Naive B cell (primary cell): ENCODE measurements at regions not wholly inside any gene's neighbourhood (a gene's known extent, or its start where the extent isn't known, plus 50 kb on each side); places are given as distances from the start of the nearest gene placed in this dataset.

Source experiments
- ATAC-seq, 2 donors: fragments of 150-1000 bp; cut with Tn5 transposase; 2 replicates each; pipeline ENCODE4 v1.10.0; 2021; ENCODE audit warnings: low read depth in 2 of 2, mild to moderate bottlenecking in 2 of 2, moderate library complexity in 2 of 2
- DNase-seq: peaks from one replicate; pipeline ENCODE4 v3.0.0; 2022
- H3K27ac Mint-ChIP-seq, 6 donors: one replicate each; pipeline ENCODE4 v1.8.0; 2020 to 2022; ENCODE audit warnings: mild to moderate bottlenecking in 6 of 6, mixed read lengths in 6 of 6, moderate library complexity in 5 of 6, inconsistent platforms in 2 of 6
- H3K27me3 Mint-ChIP-seq, 3 donors: one replicate each; pipeline ENCODE4 v1.8.0; 2021 to 2022; ENCODE audit warnings: mixed read lengths in 3 of 3, mild to moderate bottlenecking in 1 of 3
- H3K36me3 Mint-ChIP-seq, 2 donors: one replicate each; pipeline ENCODE4 v1.8.0; 2020 to 2022; ENCODE audit warnings: mixed read lengths in 2 of 2, inconsistent platforms in 1 of 2, mild to moderate bottlenecking in 1 of 2
- H3K4me1 Mint-ChIP-seq, 3 donors: one replicate each; pipeline ENCODE4 v1.8.0; 2020 to 2022; ENCODE audit warnings: mixed read lengths in 3 of 3, inconsistent platforms in 1 of 3, mild to moderate bottlenecking in 1 of 3, moderate library complexity in 1 of 3
- H3K4me3 Mint-ChIP-seq, 8 donors: one replicate each; pipeline ENCODE4 v1.8.0; 2020 to 2022; ENCODE audit warnings: mild to moderate bottlenecking in 8 of 8, mixed read lengths in 8 of 8, moderate library complexity in 8 of 8, inconsistent platforms in 2 of 8
- H3K9me3 Mint-ChIP-seq, 7 donors: one replicate each; pipeline ENCODE4 v1.8.0; 2020 to 2022; ENCODE audit warnings: mixed read lengths in 7 of 7, mild to moderate bottlenecking in 5 of 7, inconsistent platforms in 2 of 7, moderate library complexity in 1 of 7

GRCh38 chr3:73705792-73706191, 81.1 kb upstream of the PDZRN3 start:
- ATAC-seq (no peak), DNase-seq (no peak)
- H3K27me3 Mint-ChIP-seq = no peaks in the 10 kb centered on the region
- H3K27ac Mint-ChIP-seq = no peak overlapping the region
- H3K4me3 Mint-ChIP-seq = no peak overlapping the region
- H3K36me3 Mint-ChIP-seq = no peaks in the 10 kb centered on the region
- H3K9me3 Mint-ChIP-seq = peaks cover 0 to 5% (median 2%) of the 10 kb centered on the region in 7 donors
- H3K4me1 Mint-ChIP-seq = no peaks in the 10 kb centered on the region

DNA sequence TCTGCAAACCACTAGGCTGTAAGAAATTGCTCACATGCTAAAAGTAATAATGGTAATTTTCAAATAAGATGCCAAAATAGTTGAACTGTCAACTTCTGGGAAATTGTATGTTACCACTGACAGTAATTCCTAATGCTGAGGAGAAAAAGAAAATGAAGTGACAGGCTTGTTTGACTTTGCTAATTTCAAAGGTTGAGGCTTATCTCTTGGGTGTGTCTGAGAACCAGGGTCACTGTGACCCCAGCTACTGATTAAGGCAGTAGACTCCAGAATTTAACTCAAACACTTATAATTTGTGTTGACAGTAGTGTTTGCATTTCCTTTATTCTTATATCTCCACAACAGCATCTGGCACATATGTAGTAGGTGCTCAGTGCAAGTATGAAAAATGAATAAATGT, 74.6 kb upstream of the PDZRN3 start:
- DNase-seq = no peak
- Mint-ChIP-seq H3K27ac (no peak overlapping the region), H3K4me1 (no peaks in the 10 kb centered on the region), H3K36me3 (no peaks in the 10 kb centered on the region), H3K4me3 (no peak overlapping the region), H3K9me3 (peaks cover 0 to 5% (median 0%) of the 10 kb centered on the region in 7 donors), H3K27me3 (no peaks in the 10 kb centered on the region)
- no peak for ATAC-seq

- no peaks in the 10 kb centered on the region for H3K27me3 Mint-ChIP-seq
- H3K4me3 Mint-ChIP-seq = no peak overlapping the region
- no peak for DNase-seq
- no peaks in the 10 kb centered on the region for H3K4me1 Mint-ChIP-seq
- H3K36me3 Mint-ChIP-seq = no peaks in the 10 kb centered on the region
- ATAC-seq = no peak
- no peak overlapping the region for H3K27ac Mint-ChIP-seq
- H3K9me3 Mint-ChIP-seq = peaks cover 0 to 6% (median 3%) of the 10 kb centered on the region in 7 donors
Observed at GRCh38 chr3:73697020-73697419, 72.3 kb upstream of the PDZRN3 start.

GRCh38 chr3:73695841-73696240, 71.1 kb upstream of the PDZRN3 start:
- ATAC-seq = no peak

GRCh38 chr3:73694983-73695757, 70.4 kb upstream of the PDZRN3 start:
- Mint-ChIP-seq H3K9me3 (peaks cover 0 to 6% (median 3%) of the 10 kb centered on the region in 7 donors), H3K27ac (no peak overlapping the region), H3K4me1 (no peaks in the 10 kb centered on the region), H3K4me3 (no peak overlapping the region), H3K36me3 (no peaks in the 10 kb centered on the region), H3K27me3 (no peaks in the 10 kb centered on the region)
- ATAC-seq (no peak), DNase-seq (no peak)

More at GRCh38 chr3:73695841-73696240, 71.1 kb upstream of the PDZRN3 start:
- H3K27me3 Mint-ChIP-seq = no peaks in the 10 kb centered on the region
- H3K36me3 Mint-ChIP-seq = no peaks in the 10 kb centered on the region
- H3K4me1 Mint-ChIP-seq = no peaks in the 10 kb centered on the region
- DNase-seq = no peak
- no peak overlapping the region for H3K27ac Mint-ChIP-seq
- H3K9me3 Mint-ChIP-seq = peaks cover 0 to 6% (median 3%) of the 10 kb centered on the region in 7 donors
- no peak overlapping the region for H3K4me3 Mint-ChIP-seq

DNA sequence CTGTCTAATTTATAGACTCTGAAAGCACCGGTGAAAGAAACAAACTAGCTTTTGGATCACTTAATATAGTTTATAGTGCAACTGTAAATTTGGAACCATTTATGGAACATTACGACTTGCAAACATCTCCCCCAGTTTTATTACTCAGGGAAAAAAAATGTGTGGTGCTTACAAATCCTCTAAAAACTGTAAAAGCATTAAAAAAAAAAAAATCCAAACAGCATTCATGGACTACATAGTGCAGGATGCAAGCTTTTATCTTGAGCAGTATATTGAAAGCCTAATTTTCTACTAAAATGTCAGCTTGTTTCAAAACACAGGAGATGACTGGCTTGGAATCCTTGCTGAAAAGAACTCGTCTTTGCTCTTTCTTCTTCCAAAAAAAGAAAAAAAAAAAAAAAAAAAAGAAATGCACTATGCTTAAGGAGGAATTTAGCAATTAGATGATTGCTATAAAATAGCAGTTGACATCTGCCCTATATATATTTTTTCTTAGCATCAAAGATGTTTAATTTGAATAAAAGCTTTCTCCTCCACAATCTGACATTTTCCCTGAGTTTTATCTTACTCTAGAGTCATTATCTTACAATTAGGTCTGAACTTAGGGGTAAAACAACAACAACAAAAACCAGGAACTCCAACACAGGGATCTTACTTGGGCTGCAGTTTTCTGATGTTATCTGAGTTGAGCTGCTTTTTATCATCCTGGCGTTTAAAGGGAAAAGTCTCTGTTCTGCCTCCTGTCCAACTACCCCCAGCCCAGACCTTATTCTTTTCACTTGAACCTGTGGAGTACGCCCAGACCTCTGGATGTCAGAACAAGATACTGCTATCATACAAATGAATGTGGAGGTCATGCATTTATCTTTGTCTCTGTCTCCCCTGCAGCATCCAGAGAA, 62.6 kb upstream of the PDZRN3 start:
- Mint-ChIP-seq H3K27me3 (no peaks in the 10 kb centered on the region), H3K4me1 (no peaks in the 10 kb centered on the region), H3K27ac (peak overlapping the region in 1 of 6 donors; percentile 58), H3K4me3 (no peak overlapping the region), H3K36me3 (no peaks in the 10 kb centered on the region), H3K9me3 (peaks cover 0 to 7% (median 0%) of the 10 kb centered on the region in 7 donors)
- no peak for DNase-seq
- no peak for ATAC-seq

GRCh38 chr3:73685061-73685460, 60.3 kb upstream of the PDZRN3 start:
- H3K4me1 Mint-ChIP-seq = no peaks in the 10 kb centered on the region

DNA sequence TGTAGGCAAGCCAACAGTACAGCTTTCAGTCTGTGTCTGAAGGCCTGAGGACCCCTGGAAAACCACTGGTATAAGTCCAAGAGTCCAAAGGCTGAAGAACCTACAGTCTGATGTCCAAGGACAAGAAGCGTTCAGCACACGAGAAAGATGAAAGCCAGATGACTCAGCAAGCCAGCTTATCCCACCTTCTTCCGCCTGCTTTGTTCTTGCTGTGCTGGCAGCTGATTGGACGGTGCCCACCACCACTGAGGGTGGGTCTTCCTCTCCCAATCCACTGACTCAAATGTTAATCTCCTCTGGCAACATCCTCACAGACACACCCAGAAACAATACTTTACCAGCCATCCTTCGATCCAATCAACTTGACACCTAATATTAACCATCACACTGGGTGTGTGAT, 59.0 kb upstream of the PDZRN3 start:
- no peaks in the 10 kb centered on the region for H3K4me1 Mint-ChIP-seq

More at GRCh38 chr3:73685061-73685460, 60.3 kb upstream of the PDZRN3 start:
- H3K4me3 Mint-ChIP-seq = no peak overlapping the region
- H3K27me3 Mint-ChIP-seq = no peaks in the 10 kb centered on the region
- ATAC-seq = no peak
- H3K9me3 Mint-ChIP-seq = peaks cover 0 to 6% (median 0%) of the 10 kb centered on the region in 7 donors
- no peaks in the 10 kb centered on the region for H3K36me3 Mint-ChIP-seq
- DNase-seq = no peak
- H3K27ac Mint-ChIP-seq = no peak overlapping the region

GRCh38 chr3:73681610-73682009, 56.9 kb upstream of the PDZRN3 start:
- Mint-ChIP-seq H3K27ac (no peak overlapping the region), H3K4me3 (no peak overlapping the region), H3K4me1 (no peaks in the 10 kb centered on the region), H3K27me3 (no peaks in the 10 kb centered on the region), H3K9me3 (peaks cover 0 to 12% (median 0%) of the 10 kb centered on the region in 7 donors), H3K36me3 (no peaks in the 10 kb centered on the region)
- no peak for DNase-seq
- no peak for ATAC-seq

More for the DNA sequence above, 59.0 kb upstream of the PDZRN3 start:
- DNase-seq (no peak), ATAC-seq (no peak)
- Mint-ChIP-seq H3K36me3 (no peaks in the 10 kb centered on the region), H3K27ac (peak overlapping the region in 1 of 6 donors; percentile 13), H3K9me3 (peaks cover 0 to 6% (median 0%) of the 10 kb centered on the region in 7 donors), H3K4me3 (no peak overlapping the region), H3K27me3 (no peaks in the 10 kb centered on the region)

DNA sequence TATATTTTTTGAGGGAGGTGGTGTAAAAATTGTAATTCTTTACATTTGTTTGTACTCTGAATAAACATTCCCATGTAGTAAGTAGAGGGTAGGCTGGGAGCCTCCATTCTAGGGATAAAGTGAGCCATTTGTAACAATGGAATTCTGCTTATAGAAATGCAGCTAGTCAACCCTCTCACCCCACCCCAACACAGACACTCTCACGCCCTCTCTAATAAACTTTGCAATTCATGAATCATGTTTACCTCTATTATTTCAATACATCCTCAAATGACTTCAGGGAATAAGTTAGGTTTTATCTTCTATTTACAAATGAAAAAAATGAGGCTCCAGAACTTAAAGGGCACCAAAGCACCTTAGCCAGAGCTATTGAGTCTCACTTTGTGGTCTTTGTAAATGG, 56.5 kb upstream of the PDZRN3 start:
- H3K27ac Mint-ChIP-seq = no peak overlapping the region
- DNase-seq = no peak
- H3K9me3 Mint-ChIP-seq = peaks cover 0 to 12% (median 0%) of the 10 kb centered on the region in 7 donors
- H3K36me3 Mint-ChIP-seq = no peaks in the 10 kb centered on the region
- no peaks in the 10 kb centered on the region for H3K4me1 Mint-ChIP-seq
- H3K27me3 Mint-ChIP-seq = no peaks in the 10 kb centered on the region
- no peak overlapping the region for H3K4me3 Mint-ChIP-seq
- ATAC-seq = no peak

DNA sequence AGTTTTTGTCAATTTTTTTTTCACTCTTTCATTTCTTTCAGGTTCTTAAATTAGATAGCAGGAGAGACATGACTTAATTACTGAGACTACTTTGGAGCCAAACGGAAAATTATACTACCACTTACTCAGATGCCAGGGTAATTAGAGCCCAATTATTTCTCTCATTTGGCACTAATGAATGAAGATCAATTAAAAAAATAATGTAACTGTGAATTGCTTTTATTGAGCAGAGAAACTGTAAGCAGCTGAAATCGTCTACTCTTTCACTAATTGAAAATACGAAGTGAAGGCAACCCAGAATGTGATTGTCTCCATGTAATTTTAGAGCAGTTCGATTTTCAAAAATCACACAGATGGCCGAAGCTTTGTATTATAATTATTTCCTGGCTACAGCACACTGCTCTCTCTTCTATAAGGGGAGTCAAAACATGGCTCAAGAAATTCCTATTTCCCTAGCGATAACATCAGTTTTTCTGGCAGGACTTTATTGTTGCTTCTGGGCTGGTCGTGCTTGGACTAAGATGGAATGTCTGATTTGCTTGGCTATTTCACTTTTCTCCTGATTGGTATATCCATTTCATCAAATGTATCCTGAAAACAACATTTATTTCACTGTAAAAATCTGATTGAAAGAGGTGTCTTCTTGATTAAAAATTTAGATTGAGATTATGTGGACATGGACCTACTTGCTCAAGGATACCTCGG, 55.8 kb upstream of the PDZRN3 start:
- Mint-ChIP-seq H3K27ac (no peak overlapping the region), H3K36me3 (no peaks in the 10 kb centered on the region), H3K27me3 (no peaks in the 10 kb centered on the region), H3K9me3 (peaks cover 0 to 12% (median 2%) of the 10 kb centered on the region in 7 donors), H3K4me1 (no peaks in the 10 kb centered on the region), H3K4me3 (no peak overlapping the region)
- DNase-seq (no peak), ATAC-seq (no peak)

DNA sequence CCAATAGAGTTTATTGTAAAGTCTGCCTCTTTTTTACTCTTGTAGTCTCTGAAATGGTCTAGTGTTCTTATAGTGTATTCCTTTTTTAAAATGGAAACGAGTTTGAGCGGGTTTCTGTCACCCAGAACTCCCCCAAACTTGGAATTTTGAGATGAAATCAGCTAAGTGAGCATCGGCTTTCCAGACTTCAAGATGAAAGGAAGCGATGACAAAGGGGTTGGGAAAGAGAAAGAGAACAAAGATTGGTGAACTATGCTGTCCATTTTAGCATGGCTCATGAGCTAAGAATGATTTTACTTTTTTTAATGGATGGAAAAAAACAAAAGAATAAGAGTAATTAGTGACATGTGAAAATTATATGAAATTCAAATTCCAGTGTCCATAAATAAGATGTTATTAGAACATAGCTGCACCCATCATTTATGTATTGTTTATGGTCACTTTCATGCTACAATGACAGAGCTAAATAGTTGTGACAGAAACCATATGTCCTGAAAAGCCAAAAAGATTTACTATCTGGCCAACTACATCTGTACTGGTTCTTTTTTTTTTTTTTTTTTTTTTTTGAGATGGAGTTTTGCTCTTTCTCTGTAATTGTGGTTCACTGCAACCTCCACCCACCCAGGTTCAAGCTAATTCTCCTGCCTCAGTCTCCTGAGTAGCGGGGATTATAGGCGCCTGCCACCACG, 52.7 kb upstream of the PDZRN3 start:
- H3K27ac Mint-ChIP-seq = no peak overlapping the region
- peaks cover 0 to 4% (median 0%) of the 10 kb centered on the region in 3 donors for H3K27me3 Mint-ChIP-seq
- H3K9me3 Mint-ChIP-seq = peaks cover 0 to 13% (median 5%) of the 10 kb centered on the region in 7 donors
- ATAC-seq (no peak), DNase-seq (no peak)
- no peaks in the 10 kb centered on the region for H3K4me1 Mint-ChIP-seq
- no peaks in the 10 kb centered on the region for H3K36me3 Mint-ChIP-seq
- no peak overlapping the region for H3K4me3 Mint-ChIP-seq
